K562 (cell line): ENCODE measurements at regions not wholly inside any gene's neighbourhood (a gene's known extent, or its start where the extent isn't known, plus 50 kb on each side); places are given as distances from the start of the nearest gene placed in this dataset.

Experiments used
- ATAC-seq: fragments of 200-7000 bp; cut with Tn5 transposase; 3 replicates; pipeline ENCODE4 v1.9.1; 2020; ENCODE audit warnings: moderate library complexity
- BruUV-seq: library from RNA; stranded (reverse); fragments of 400-500 nt; replicated peaks from 2 replicates; lab custom pipeline; 2021; lab: Mats Ljungman, UMichigan
- CTCF ChIA-PET: fragments of 300-600 bp; formaldehyde crosslinking; extraction: SDS; loops from one replicate; lab custom pipeline; 2021; ENCODE audit warnings: low intra/inter-chr PET ratio; lab: Yijun Ruan, JAX
- POLR2A ChIA-PET: fragments of 300-600, 350-650 bp; sonication (Branson Sonifier 250); formaldehyde crosslinking; extraction: SDS; loops from one replicate; lab custom pipeline; 2021; ENCODE audit warnings: antibody characterized with exemption, inconsistent platforms; lab: Yijun Ruan, JAX
- DNase-seq, 4 experiments: peaks; one replicate each; pipeline versions ENCODE4 v3.0.0 to v3.0.0-alpha.2; 2011 to 2018; ENCODE audit warnings: low spot score in 3 of 4, mixed read lengths in 3 of 4; ENCODE audit errors: extremely low read depth in 1 of 4
- FAIRE-seq: peaks from 2 replicates; lab custom pipeline; 2011; peaks lifted over from hg19 to GRCh38; lab: Jason Lieb, UNC
- H2AFZ ChIP-seq: 2 replicates; pipeline ENCODE4 v1.6.0; 2011; ENCODE audit warnings: low read depth, low read length, control low read depth, inconsistent platforms
- H3K27ac ChIP-seq: fragments of 200-600 bp; 3 replicates; pipeline ENCODE4 v1.8.0; 2011; ENCODE audit warnings: low read depth, mild to moderate bottlenecking, control low read depth, inconsistent platforms, low read length, moderate library complexity, mixed read lengths; ENCODE audit errors: extremely low read depth
- H3K27me3 ChIP-seq, 2 experiments: fragments of 300-600 bp in 1 of 2; 2 replicates in 1 of 2; 3 replicates in 1 of 2; pipeline versions ENCODE4 v1.6.0 to v1.8.0; 2011; ENCODE audit warnings: inconsistent platforms in 2 of 2, low read length in 2 of 2, mild to moderate bottlenecking in 1 of 2, mixed read lengths in 1 of 2, moderate library complexity in 1 of 2; ENCODE audit not compliant: control insufficient read depth in 2 of 2, insufficient read depth in 2 of 2
- H3K36me3 ChIP-seq: fragments of 300-600 bp; 3 replicates; pipeline ENCODE4 v1.8.0; 2011; ENCODE audit warnings: mild to moderate bottlenecking, low read length, inconsistent platforms; ENCODE audit not compliant: control insufficient read depth, insufficient read depth
- H3K4me1 ChIP-seq, 2 experiments: fragments of 200-600 bp in 1 of 2; replicated peaks in 1 of 2; 2 replicates in 1 of 2; 3 replicates in 1 of 2; pipeline versions ENCODE4 v1.5.1 to v1.8.0; 2011; ENCODE audit warnings: inconsistent platforms in 2 of 2, low read length in 2 of 2, mild to moderate bottlenecking in 1 of 2, mixed read lengths in 1 of 2, moderate library complexity in 1 of 2; ENCODE audit not compliant: control insufficient read depth in 2 of 2, insufficient read depth in 2 of 2
- H3K4me2 ChIP-seq: 2 replicates; pipeline ENCODE4 v1.6.1; 2011; ENCODE audit warnings: low read length, control low read depth, inconsistent platforms, mixed read lengths; ENCODE audit not compliant: insufficient read depth
- H3K4me3 ChIP-seq: fragments of 200-600 bp; sonication (generic), shearing (Covaris generic); 2 replicates; pipeline ENCODE4 v1.5.1; 2016; ENCODE audit warnings: control low read depth, inconsistent platforms
- H3K79me2 ChIP-seq: fragments of 200-600 bp; 3 replicates; pipeline ENCODE4 v1.8.0; 2011; ENCODE audit warnings: low read length, inconsistent platforms; ENCODE audit not compliant: control insufficient read depth, insufficient read depth
- H3K9ac ChIP-seq, 2 experiments: 2 replicates each; pipeline versions ENCODE4 v1.6.0 to v1.6.1; 2011; ENCODE audit warnings: low read depth in 2 of 2, low read length in 2 of 2, control low read depth in 1 of 2, inconsistent platforms in 1 of 2, mild to moderate bottlenecking in 1 of 2, mixed read lengths in 1 of 2; ENCODE audit not compliant: insufficient read depth in 1 of 2
- H3K9me1 ChIP-seq: one replicate; pipeline ENCODE4 v1.6.0; 2011; ENCODE audit warnings: inconsistent platforms, mild to moderate bottlenecking, low read length, moderate library complexity; ENCODE audit not compliant: control insufficient read depth, insufficient read depth
- H3K9me3 ChIP-seq: replicated peaks from 2 replicates; pipeline ENCODE4 v1.5.1; 2011; ENCODE audit warnings: low read depth, low read length, inconsistent platforms; ENCODE audit not compliant: control insufficient read depth, insufficient read depth
- H4K20me1 ChIP-seq: replicated peaks from 2 replicates; pipeline ENCODE4 v1.6.1; 2011; ENCODE audit warnings: low read length, inconsistent platforms, mixed read lengths; ENCODE audit not compliant: control insufficient read depth, insufficient read depth
- BCOR ChIP-seq: fragments of 450-650 bp; IDR thresholded peaks from 2 replicates; pipeline ENCODE4 v1.6.1; 2016
- CBX2 ChIP-seq: fragments of 200-600 bp; sonication (generic); IDR thresholded peaks from one replicate; pipeline ENCODE4 v1.6.1; 2012; ENCODE audit warnings: mild to moderate bottlenecking, low read length, inconsistent platforms; ENCODE audit not compliant: insufficient read depth, poor library complexity, severe bottlenecking
- HNRNPLL ChIP-seq: fragments of 200-400 bp; formaldehyde crosslinking; IDR thresholded peaks from 2 replicates; pipeline ENCODE4 v1.6.1; 2017; ENCODE audit warnings: low read length, low read depth, mild to moderate bottlenecking; ENCODE audit not compliant: poor library complexity, severe bottlenecking
- NFE2L1 ChIP-seq: fragments of 450-650 bp; IDR thresholded peaks from 2 replicates; pipeline ENCODE4 v1.6.1; 2016; ENCODE audit warnings: missing genetic modification characterization, low read depth, mild to moderate bottlenecking, missing compliant biosample characterization, moderate library complexity, borderline replicate concordance
- POLR2AphosphoS5 ChIP-seq: IDR thresholded peaks from 2 replicates; pipeline ENCODE4 v1.6.1; 2011; ENCODE audit warnings: mild to moderate bottlenecking, low read depth, low read length, moderate library complexity; ENCODE audit not compliant: control insufficient read depth, insufficient read depth
- PPARD ChIP-seq: fragments of 250-450 bp; sonication (Bioruptor Pico); IDR thresholded peaks from 2 replicates; pipeline ENCODE4 v1.8.0; 2022; ENCODE audit warnings: inconsistent platforms, mild to moderate bottlenecking, moderate library complexity
- SOX6 ChIP-seq: fragments of 450-650 bp; IDR thresholded peaks from 2 replicates; pipeline ENCODE4 v1.6.1; 2014; ENCODE audit warnings: mild to moderate bottlenecking
- SRSF3 ChIP-seq: fragments of 200-400 bp; formaldehyde crosslinking; IDR thresholded peaks from 2 replicates; pipeline ENCODE4 v1.6.1; 2016; ENCODE audit warnings: mild to moderate bottlenecking, low read length, moderate library complexity; ENCODE audit not compliant: insufficient read depth
- TARDBP ChIP-seq: fragments of 450-650 bp; IDR thresholded peaks from 2 replicates; pipeline ENCODE4 v1.6.1; 2016
- ZNF282 ChIP-seq: sonication (generic); formaldehyde crosslinking; IDR thresholded peaks from 2 replicates; pipeline ENCODE4 v1.8.1; 2023; ENCODE audit warnings: missing genetic modification reagents
- ZZZ3 ChIP-seq: fragments of 450-650 bp; IDR thresholded peaks from 2 replicates; pipeline ENCODE4 v1.6.1; 2016; ENCODE audit warnings: antibody characterized with exemption, mild to moderate bottlenecking, moderate library complexity
- WGBS: fragments of 100-300 bp; shearing (Covaris generic); methylation state at CpG from one replicate; pipeline ENCODE4 v1.1.6; 2016; ENCODE audit warnings: low coverage, mixed read lengths; ENCODE audit not compliant: insufficient coverage; ENCODE audit errors: missing lambda C conversion rate; 5-methylcytosine and 5-hydroxymethylcytosine counted together
- in situ Hi-C: fragments of 300-500 bp; cut with MboI; formaldehyde crosslinking; loops from 4 replicates; pipeline ENCODE4 v1.15.0; 2018; ENCODE audit warnings: inconsistent platforms, mixed read lengths
- intact Hi-C: fragments of 100-400 bp; cut with micrococcal nuclease; formaldehyde crosslinking; loops from 2 replicates; pipeline ENCODE4 v1.14.2; 2022

DNA sequence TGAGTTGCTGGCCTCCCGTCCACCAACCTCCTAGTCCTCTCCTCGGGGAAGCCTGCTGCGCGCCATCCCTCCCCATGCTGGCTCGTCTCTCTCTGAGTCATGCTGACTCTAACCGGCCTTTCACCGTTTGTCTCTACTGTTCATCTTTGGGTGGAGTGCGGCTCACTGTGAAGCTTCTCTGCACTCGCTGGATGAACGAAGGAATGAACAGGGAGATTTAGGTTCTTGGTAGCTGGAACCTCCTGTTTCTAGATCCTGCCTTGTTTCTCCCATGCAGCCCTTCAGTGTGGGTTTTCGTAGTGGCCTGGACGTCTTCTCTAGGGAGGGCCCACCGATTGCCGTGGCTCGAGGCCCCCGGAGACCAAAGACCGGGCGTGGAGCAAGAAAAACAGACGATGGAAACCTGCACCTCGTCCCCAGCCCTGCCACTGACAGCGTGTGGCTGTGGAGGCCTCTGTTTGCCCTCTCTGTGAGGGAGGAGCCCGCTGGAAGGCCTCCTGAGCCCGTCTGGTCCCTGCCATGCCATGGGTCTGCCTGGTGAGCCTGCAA is 227.6 kb upstream of the C1orf174 start (continued):
- TF ChIP-seq SRSF3 (no peak), SOX6 (no peak)

- FAIRE-seq, result no peak
- no peaks in the 10 kb centered on the region for H3K36me3 ChIP-seq
- CTCF ChIA-PET, result no interaction called here
- no peak overlapping the region for H3K4me3 ChIP-seq
- no peak overlapping the region for H3K27ac ChIP-seq
- H3K4me2 ChIP-seq, result no peak overlapping the region
- H3K27me3 ChIP-seq, result peaks cover 40 to 76% of the 10 kb centered on the region in 2 experiments
- no peak for TF ChIP-seq TARDBP
- no peak for TF ChIP-seq ZZZ3
- TF ChIP-seq BCOR, result no peak
- TF ChIP-seq PPARD, result no peak
- TF ChIP-seq NFE2L1 (tag), result no peak
- no peak for TF ChIP-seq HNRNPLL
- TF ChIP-seq POLR2AphosphoS5, result no peak
- TF ChIP-seq CBX2, result no peak
- no peak for TF ChIP-seq ZNF282 (CRISPR knock-in tag)
- TF ChIP-seq, all 486 proteins: peak for 0
- Histone ChIP-seq H3K9me3 (no peaks in the 10 kb centered on the region), H2AFZ (no peak overlapping the region), H4K20me1 (peaks cover 6% of the 10 kb centered on the region; the same call in 1 of the 2 replicates), H3K4me1 (peaks cover 0 to 9% of the 10 kb centered on the region in 2 experiments; a peak in 2 of 5 replicates), H3K9ac (no peak overlapping the region), H3K9me1 (no peaks in the 10 kb centered on the region), H3K79me2 (no peaks in the 10 kb centered on the region)
- no peak for DNase-seq
- no peak for ATAC-seq
- WGBS, result under 1% methylated on average over 20 of the region's 20 CpGs
- no TSS peak for BruUV-seq
- POLR2A ChIA-PET, result interaction anchor here (0.6 to 0.8 kb wide), 2 partner anchors 144 to 167 kb away, joined by 3 read pairs; no protein-coding TSS in a partner anchor
- intact Hi-C loops, result no loop called here
- in situ Hi-C loops, result no loop called here
These were observed 228.5 kb upstream of the C1orf174 start for GRCh38 chr1:4128616-4129015.
